NCI-H1417 (cell line): ENCODE measurements at regions not wholly inside any gene's neighbourhood (a gene's known extent, or its start where the extent isn't known, plus 50 kb on each side); places are given as distances from the start of the nearest gene placed in this dataset.
"Not testable (repeated sequence)": the region's sequence is repeated elsewhere in the genome, so short reads cannot be mapped to it uniquely, and the experiment has no call there.

Experiments used
- DNase-seq, 3 experiments: peaks; one replicate each; lab custom pipeline; 2025; lab: John Stamatoyannopoulos, UW

DNA sequence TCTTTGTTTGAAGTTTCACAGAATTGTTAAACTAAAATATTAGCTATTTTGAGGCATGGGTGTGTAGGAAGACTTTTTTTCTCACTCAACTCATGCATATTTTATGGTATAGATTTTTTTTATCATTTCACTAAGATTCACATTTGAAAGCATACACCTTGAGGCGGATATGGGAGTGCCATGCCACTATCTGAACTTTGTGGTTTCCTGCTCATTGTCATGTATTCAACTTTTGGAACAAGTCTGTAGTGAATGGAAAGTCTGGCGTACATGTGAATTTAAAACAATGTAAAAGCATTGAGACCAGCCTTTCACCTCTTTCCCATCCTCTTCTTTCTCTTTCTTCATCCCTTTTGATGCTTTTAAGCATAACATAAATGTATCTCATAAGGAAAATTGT, 147.9 kb downstream of the TPBG start:
- DNase-seq, result no peak

DNA sequence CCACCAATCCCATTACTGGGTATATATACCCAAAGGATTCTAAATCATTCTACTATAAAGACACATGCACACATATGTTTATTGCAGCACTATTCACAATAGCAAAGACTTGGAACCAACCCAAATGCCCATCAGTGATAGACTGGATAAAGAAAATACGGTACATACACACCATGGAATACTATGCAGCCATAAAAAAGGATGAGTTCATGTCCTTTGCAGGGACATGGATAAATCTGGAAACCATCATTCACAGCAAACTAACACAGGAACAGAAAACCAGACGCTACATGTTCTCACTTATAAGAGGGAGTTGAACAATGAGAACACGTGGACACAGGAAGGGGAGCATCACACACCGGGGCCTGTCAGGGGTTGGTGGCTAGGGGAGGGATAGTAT, 154.3 kb downstream of the TPBG start:
- DNase-seq, result not testable (repeated sequence)

DNA sequence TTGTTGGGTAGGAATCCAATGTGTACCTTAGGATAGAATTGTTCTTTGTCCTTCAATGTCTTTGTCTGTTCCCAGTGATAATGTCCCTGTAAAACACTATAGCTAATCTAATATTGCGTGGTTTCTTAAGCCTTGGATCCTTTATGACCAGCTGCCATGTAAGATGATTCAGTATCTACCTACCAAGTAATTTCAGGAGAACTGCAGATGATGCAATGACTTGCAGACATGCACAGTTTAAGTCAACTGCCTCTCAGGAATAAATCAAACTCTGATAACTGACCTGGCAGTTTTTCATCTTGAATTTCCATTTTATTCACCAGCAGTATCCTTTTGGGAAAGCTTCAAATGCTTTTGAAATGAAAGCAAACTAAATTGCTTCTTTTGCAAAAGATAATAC, 157.8 kb downstream of the TPBG start:
- no peak for DNase-seq

DNA sequence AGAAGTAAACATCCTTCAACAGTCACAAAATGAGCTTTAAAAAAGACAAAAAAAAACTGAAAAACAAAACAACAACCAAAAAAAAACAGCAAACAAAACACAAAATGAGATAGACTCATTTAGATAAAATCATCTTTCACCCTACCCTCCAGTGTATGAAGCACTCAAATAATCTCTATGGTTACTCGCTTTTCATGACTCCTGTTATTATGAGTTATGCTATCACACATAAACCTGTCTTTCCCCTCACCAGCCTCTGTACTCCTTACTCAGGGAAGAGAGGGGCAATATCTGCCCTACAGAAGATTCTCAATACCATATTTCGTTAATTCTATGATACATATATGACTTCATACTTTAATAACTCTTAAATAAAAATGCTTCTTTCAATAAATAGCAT, 158.2 kb downstream of the TPBG start:
- DNase-seq, result no peak

DNA sequence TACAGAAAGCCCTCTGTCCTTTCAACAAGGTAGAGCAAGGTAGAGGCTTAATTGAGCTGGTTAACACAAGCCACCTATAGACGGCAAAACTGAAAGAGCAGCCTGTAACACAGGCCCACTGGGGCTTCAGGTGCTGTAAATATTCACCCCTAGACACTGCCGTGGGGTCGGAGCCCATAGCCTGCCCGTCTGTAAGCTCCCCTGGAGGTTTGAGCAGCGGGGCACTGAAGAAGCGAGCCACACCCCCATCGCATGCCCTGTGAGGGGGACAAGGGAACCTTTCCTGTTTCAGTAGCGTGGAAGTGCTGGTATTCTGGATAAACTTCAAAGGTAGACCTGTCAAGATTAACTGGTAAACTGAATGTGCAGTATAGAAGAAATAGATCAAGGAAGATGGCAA, 160.4 kb downstream of the TPBG start:
- DNase-seq, result no peak

DNA sequence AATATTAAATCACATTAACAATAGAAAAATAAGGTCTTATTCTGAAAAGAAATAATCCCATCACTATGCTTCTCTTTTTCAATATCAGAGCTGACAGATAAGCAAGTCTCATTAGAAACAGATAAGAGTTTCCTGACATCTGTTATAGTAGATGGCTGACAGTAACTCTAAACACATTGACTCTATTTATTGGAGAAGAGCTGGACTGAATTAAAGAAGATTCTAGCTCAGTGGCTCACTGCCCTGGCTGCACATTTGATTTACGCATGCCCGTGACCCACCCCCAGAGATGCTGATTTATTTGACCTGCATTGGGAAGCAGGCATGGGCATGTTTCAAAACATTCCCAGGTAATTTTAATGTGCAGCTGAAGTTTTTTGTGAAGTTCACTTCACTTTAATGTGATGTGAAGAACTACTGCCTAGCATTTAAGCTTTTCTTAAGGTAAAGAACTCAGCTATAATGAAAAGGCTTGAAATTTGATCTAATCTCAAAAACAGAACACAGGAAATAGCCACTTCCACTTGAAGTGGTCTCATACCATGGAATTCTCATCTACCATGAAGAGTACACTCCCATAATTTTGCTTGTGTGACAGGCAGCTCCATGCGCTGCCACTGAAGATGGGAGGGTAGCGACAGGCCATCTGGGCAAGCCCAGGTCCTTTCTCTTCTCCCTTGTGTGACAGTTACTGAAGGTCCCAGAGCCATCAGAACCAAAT, 162.3 kb downstream of the TPBG start:
- peak; percentile 13 to 95 (median 65) for DNase-seq

DNA sequence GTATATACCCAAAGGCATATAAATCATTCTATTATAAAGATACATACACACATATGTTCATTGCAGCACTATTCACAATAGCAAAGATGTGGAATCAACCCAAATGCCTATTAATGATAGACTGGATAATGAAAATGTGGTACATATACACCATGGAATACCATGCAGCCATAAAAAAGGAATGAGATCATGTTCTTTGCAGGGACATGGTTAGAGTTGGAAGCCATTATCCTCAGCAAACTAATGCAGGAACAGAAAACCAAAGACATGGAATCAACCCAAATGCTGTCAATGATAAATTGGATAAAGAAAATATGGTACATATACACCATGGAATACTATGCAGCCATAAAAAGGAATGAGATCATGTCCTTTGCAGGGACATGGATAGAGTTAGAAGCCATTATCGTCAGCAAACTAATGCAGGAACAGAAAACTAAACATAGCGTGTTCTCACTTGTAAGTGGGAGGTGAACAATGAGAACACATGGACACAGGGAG, 166.4 kb downstream of the TPBG start:
- not testable (repeated sequence) for DNase-seq

DNA sequence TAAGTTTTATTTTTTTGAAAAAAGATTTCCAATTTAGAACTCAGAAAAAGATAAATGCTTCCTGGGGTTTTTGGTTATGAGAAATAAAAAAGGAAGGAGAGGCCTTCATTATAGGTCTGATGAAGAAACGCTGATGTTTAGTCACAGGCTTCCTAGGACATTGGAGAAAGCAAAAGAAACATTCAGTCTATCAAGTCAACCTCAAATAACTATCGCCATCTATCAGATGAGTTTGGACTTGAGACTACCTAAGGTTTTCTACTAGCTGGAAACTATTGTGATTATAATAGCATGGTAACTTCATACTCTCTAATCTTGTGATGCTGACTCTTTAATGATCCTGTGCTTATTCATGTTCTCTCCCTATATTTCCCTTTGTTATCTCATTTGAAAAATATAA, 171.3 kb downstream of the TPBG start:
- DNase-seq, result no peak

DNA sequence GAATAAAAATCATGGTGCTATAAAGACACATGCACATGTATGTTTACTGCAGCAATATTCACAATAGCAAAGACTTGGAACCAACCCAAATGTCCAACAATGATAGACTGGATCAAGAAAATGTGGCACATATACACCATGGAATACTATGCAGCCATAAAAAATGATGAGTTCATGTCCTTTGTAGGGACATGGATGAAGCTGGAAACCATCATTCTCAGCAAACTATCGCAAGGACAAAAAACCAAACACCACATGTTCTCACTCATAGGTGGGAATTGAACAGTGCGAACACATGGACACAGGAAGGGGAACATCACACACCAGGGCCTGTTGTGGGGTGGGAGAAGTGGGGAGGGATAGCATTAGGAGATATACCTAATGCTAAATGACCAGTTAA, 185.9 kb downstream of the TPBG start:
- not testable (repeated sequence) for DNase-seq

DNA sequence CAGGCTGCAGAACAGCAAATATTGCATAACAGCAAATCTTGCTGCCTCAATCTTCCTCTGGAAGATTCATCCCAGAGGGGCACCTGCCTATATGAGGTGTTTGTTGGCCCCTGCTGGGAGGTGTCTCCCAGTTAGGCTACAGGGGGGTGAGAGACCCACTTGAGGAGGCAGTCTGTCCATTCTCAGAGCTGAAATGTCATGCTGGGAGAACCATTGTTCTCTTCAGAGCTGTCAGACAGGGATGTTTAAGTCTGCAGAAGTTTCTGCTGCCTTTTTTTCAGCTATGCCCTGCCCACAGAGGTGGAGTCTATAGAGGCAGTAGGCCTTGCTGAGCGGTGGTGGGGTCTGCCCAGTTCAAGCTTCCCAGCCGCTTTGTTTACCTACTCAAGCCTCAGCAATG, 187.7 kb downstream of the TPBG start:
- not testable (repeated sequence) for DNase-seq

DNA sequence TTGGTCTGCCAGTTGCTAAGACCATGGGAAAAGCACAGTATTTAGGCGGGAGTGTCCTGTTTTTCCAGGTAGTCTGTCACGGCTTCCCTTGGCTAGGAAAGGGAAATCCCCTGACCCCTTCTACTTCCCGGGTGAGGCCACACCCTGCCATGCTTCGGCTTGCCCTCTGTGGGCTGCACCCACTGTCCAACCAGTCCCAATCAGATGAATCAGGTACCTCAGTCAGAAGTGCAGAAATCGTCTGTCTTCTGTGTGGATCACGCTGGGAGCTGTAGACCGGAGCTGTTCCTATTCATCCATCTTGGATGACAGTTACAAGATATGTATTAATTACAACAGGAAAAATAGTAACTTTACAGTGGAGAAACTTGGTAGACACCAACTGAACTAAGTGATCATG, 188.2 kb downstream of the TPBG start:
- DNase-seq, result no peak

DNA sequence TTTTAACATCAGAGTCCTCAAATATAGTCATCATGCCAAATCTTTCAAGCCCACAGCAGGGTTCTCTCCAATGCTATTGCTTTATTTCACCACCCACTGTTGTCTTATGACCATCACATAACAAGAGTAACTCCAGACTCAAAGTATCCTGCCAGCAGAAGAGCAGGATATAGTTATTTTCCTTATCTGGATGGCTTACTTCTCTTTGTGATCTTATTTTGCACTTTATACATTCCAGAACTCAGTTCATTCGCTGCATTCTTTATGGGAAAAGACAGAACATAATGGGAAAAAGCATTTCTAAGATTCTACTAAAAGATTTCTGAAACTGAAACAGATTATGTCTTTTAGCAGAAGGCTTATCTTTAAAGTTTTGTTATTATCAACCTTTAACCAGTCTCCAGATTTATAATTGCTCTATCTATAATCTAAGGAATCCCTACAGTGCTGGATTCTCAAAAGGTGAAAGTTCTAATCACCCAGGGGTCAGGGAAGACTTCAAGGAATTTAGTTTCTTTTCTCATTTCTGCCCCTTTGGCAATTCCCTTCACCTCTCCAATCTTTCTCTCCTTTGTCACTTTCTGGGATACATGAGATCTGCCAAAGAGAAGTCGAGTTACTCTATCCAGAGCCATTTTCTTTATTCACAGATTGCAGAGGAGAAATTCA, 190.4 kb downstream of the TPBG start:
- DNase-seq, result no peak

DNA sequence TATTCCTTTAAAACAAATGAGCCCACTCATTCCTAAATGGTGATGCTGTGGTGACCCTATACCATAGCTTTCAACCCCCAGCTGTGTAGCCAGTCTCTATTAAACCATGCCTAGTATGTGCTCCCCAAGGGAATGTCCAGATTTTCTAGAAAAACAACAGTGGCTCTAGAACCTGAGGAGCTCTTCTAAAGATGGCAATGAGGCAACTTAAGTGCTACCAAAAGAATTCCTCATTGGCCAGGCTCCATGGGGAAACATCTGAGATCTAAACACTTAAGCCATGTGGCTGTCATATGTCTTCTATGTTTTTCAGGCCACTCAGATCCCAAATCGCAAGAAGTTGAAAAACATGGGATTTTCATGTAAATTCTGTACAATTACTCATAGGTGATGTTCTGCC, 191.0 kb downstream of the TPBG start:
- DNase-seq, result no peak

DNA sequence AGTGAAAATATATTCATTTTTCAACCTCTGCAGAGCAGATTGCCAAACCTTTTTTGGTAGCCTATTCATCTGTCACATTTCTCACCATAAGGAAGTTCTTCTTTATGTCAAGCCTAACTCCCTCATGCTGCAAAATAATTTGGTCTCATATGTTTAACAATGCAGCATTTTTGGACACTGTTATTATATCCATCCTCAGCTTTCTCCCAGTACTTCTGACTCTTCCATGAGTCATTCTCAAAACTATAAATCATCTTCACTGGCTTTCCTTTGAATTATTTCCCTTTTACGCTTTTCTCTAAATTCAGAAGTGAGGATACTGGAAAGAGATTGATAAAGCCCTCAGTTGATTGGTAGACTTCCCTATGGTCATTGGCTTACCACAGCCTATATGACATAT, 192.2 kb downstream of the TPBG start:
- no peak for DNase-seq

DNA sequence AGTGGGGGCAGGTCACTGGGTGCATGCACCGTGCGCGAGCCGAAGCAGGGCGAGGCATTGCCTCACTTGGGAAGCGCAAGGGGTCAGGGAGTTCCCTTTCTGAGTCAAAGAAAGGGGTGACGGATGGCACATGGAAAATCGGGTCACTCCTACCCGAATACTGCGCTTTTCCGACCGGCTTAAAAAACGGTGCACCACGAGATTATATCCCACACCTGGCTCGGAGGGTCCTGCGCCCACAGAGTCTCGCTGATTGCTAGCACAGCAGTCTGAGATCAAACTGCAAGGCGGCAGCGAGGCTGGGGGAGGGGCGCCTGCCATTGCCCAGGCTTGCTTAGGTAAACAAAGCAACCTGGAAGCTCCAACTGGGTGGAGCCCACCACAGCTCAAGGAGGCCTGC, 194.9 kb downstream of the TPBG start:
- not testable (repeated sequence) for DNase-seq

DNA sequence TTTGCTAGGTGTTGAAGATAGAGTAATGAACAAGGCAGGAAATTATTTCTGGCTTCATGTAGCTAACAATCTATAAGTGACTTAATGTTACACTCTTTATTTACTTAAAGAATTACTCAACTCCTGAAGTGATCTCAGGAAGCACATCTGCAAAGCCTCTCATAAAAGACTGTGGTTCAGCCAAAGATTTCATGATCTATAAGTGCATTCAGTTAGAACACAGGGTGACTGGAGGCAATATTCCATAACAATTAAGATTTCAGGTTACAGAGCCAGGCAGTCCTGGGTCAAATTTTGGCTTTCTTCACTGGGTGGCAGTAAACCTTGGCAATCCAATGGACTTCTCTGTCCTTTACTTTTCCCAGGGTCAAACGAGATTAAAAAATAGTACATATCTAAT, 204.0 kb downstream of the TPBG start:
- DNase-seq, result peak in 2 of 3 experiments; percentile 19 to 55

DNA sequence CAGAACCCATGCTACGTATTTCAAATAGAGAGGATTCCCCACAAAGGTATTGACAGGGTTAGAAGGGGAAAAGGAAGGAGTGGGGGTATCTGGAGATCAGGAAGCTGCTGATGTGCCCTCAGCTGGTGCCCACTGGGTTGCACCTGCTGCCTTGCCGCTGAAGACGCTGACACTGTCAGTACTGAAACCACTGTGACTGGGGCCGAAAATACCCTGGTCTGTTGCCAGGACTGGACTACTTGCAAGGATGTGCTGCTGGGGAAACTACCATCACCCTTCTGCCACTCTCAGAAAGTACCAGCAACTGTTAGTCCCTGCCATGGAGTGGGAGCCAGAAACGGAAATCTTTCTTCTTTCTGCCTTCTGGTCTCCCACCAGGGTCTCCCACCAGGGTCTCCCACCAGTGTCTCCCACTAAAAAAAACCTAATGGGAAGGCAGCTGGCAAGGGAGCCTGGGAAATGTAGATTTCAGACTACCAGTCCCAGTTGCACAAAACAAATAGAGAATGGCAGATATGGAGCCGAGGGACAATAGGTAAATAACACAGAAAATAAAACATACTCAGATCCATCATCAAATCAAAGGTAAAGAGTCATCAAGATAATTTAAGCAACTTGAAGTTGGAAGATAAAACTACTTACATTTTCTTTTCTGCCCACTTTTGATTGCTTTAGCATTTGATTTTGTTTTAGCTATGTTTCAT, 204.8 kb downstream of the TPBG start:
- peak in 2 of 3 experiments; percentile 31 to 49 for DNase-seq

DNA sequence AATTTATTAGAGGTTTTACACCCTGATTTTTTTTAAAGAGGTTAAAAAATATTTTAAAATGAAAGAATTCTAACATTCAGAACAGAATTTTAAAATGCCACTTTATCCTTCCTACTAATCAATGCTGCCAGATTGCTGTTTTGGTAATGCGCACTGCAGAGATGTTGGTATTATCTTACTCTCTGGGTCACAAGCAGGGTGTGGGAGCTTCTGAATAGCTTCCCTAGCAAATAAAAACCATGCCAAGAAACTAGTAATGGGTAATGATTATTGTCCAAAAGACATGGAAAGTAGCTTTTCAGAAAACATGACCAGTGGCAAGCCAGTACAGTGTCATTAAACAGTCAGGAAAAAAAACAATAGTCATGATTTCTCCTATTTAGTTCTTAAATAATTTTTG, 205.4 kb downstream of the TPBG start:
- peak in 1 of 3 experiments; percentile 36 for DNase-seq

DNA sequence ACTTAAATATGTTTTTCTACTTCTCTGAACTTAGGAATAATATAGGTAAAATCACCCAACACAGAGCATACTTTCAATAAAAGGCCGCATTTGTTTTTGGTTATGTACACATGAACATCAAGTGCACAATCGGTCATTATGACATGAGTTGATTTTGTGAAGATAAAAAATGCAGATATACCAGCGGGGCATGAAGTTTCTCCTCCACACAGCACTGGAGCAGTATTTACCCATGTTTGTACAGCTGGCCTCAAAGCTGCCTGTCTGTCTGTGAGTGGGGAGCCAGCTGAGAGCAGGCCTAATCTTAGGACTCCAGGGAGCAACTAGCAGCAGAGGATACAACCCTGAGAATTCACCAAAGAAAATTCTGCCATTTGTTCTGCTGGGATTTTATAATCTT, 206.5 kb downstream of the TPBG start:
- DNase-seq, result peak; percentile 71 to 94 (median 84)

DNA sequence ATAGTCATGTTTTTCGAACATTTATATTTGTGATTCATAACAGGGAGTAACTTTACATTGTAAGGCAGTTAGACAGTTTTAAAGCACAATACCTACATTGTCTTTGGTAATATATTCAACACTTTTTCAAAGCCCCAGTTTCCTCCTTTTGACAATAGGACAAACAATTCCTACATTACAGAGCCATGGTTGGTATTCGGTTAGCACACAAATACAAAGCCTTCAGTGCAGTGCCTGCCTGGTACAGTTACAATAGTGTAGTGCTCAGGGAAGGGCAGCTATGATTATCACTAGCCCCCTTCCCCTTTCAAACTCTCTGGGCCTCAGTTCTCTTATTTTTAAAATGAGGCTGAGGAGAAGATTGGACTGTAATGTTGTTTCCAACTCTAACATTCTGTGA, 207.8 kb downstream of the TPBG start:
- DNase-seq, result no peak

DNA sequence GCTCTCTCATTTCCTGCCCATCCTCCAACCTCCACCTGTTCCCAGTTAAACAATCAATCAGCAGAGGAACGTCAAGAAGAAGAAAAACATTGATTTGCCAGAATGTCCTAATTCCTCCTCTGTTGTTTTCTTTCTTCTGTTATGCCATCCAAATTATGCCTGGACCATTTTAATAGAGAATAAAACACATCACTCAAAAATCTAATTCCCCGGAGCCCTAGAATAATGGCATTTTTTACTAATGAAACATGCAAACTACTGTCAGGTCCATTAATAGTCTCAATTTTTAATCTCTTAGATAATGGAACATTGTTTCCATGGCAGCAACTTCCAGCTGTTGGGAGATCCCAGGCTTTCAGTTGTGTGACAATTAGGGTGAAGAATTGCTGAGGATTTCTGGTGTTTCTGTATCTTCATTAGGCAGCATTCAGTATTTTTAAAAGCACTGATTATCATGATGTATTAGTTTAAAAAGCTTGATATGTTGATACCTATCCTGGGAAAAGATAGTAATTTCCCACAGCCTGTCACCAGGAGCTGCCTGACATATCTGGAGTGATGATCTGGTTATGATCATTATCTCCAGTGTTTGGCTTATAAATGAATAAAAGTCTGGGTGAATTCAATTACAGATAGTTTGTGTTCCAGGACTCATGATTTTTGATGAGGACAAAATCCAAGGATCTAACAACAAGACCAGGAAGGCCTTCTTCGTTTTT, 209.8 kb downstream of the TPBG start:
- DNase-seq, result peak in 1 of 3 experiments; percentile 19

DNA sequence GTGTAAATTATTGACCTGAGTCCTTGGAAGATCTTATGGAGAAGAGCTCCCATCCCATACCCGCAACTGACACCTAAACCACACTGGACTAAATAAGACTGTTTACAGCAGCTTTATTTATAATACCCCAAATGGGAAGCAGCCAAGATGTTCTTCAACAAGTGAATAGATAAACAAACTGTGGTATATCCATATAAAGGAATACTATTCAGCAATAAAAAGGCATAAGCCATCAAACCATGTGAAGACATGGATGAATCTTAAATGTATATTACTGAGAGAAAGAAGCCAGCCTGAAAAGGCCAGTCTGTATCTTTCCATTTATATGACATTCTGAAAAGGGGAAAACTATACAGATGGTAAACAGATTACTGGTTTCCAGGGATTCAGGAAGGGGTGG, 212.7 kb downstream of the TPBG start:
- DNase-seq, result no peak
